ENCODE measurements at regions not wholly inside any gene's neighbourhood (a gene's known extent, or its start where the extent isn't known, plus 50 kb on each side); places are given as distances from the start of the nearest gene placed in this dataset.

DNA sequence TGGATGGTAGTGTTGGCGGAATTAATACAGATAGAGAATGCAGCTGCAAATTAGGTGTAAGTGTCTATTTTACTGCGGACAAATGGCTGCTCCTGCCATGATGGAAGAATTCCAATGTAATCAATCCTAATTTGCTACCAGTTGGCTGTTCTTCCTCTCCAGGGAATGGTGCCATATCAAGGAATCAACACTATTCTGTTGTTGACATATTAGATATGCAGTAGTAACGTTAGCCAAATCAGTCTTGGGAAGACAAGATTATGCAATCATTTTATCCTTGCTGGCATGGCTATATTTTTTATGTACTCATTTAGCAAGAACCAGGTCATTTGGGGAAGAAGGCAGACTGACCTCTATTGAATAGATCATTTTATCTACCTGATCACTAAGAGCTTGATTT is 271.2 kb upstream of the AGA start:
- TF ChIP-seq, protein P1, sequence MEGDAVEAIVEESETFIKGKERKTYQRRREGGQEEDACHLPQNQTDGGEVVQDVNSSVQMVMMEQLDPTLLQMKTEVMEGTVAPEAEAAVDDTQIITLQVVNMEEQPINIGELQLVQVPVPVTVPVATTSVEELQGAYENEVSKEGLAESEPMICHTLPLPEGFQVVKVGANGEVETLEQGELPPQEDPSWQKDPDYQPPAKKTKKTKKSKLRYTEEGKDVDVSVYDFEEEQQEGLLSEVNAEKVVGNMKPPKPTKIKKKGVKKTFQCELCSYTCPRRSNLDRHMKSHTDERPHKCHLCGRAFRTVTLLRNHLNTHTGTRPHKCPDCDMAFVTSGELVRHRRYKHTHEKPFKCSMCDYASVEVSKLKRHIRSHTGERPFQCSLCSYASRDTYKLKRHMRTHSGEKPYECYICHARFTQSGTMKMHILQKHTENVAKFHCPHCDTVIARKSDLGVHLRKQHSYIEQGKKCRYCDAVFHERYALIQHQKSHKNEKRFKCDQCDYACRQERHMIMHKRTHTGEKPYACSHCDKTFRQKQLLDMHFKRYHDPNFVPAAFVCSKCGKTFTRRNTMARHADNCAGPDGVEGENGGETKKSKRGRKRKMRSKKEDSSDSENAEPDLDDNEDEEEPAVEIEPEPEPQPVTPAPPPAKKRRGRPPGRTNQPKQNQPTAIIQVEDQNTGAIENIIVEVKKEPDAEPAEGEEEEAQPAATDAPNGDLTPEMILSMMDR (IDR thresholded peaks at IDR 0.05; ENCODE audit: insufficient read depth, low read depth, low read length), result no peak
- TF ChIP-seq EZH2 (IDR thresholded peaks at IDR 0.05; ENCODE audit: insufficient read depth, low read length), result no peak
